ENCODE measurements at regions not wholly inside any gene's neighbourhood (a gene's known extent, or its start where the extent isn't known, plus 50 kb on each side); places are given as distances from the start of the nearest gene placed in this dataset.

GRCh38 chr5:132130918-132131715 lies 57.5 kb downstream of the CSF2 start:
- DNase-seq (ENCODE audit: low spot score), result no peak

DNA sequence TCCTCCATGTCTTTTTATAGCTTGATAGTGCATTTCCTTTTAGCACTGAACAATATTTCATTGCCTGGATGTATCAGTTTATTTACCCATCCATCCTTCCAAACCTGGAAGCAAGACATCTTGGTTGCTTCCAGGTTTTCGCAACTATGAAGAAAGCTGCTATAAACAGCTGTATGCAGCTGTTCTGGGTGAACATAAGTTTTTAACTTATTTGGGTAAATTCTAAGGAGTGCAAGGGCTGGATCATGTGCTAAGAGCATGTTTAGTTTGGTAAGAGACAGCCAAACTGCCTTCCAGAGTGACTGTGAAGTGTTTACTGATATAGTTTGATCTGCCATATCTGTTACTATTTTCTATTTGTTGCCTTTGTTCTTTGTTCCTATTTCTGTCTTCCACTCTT lies 58.5 kb downstream of the CSF2 start:
- no peak for DNase-seq (ENCODE audit: low spot score)

DNA sequence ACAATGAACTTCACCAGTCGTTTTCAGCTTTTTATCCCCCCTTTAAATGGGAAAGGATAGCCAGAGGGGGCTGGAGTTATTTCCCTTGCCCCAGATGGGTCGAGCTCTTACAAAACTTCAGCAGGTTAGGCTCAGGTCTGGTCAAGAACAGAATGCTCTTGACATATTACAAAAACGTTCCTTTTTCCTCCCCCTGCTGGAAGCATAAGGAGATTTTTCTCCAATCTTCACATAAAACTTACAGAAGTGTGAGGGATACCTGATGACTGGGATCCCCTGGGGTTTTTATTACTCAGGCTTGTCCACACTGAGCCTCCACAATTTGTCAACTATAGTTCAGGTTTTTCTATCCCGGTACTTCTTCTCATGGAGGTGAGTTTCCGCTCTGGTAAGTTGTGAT lies 60.8 kb downstream of the CSF2 start:
- DNase-seq (ENCODE audit: low spot score), result peak; percentile 44

GRCh38 chr5:132136906-132137305 lies 63.3 kb downstream of the CSF2 start:
- no peak for DNase-seq (ENCODE audit: low spot score)

DNA sequence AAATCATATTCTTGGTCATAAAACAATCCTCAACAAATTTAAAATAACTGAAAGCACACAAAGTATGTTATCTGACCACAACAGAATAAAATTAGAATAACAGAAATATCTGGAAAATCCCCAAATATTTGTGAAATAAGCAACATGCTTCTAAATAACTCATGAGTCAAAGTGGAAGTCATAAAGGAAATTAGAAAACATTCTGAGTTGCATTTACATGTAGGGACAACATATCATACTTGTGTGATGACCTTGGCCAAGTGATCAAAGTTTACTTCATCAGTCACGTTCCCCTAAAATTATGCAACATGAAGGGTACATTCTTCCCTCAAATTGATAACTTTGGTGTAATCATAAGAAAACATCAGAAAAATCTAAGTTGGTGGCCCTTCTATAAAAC lies 64.7 kb downstream of the CSF2 start:
- no peak for DNase-seq (ENCODE audit: low spot score)
